Gastrocnemius medialis (tissue), 4 donors: ENCODE measurements at regions not wholly inside any gene's neighbourhood (a gene's known extent, or its start where the extent isn't known, plus 50 kb on each side); places are given as distances from the start of the nearest gene placed in this dataset.

Experiments
- ATAC-seq, 2 donors: fragments of 150-250 bp; one replicate each; pipeline ENCODE4 v1.9.1; 2016
- DNase-seq, 2 donors: peaks; one replicate each; pipeline ENCODE4 v3.0.0-alpha.2; 2019
- H3K27ac ChIP-seq, 4 donors: fragments of 200-600 bp; sonication (generic); 1 replicate in 1 of 4; 2 replicates in 3 of 4; pipeline ENCODE4 v1.5.1; 2016 to 2018; ENCODE audit warnings: mild to moderate bottlenecking in 2 of 4, moderate library complexity in 1 of 4
- H3K27me3 ChIP-seq, 3 donors: fragments of 200-600 bp; sonication (generic) in 2 of 3; 1 replicate in 1 of 3; 2 replicates in 2 of 3; pipeline versions ENCODE4 v1.5.1 to v1.6.0; 2016 to 2019; ENCODE audit warnings: mild to moderate bottlenecking in 1 of 3, moderate library complexity in 1 of 3
- H3K36me3 ChIP-seq, 2 donors: fragments of 200-600 bp; sonication (generic) in 1 of 2; one replicate each; pipeline ENCODE4 v1.5.1; 2017 to 2018
- H3K4me1 ChIP-seq, 2 donors: fragments of 200-600 bp; sonication (generic) in 1 of 2; one replicate each; pipeline ENCODE4 v1.5.1; 2016 to 2017; ENCODE audit warnings: mild to moderate bottlenecking in 2 of 2
- H3K4me3 ChIP-seq, 4 donors: fragments of 200-600 bp; sonication (generic) in 3 of 4; 1 replicate in 1 of 4; 2 replicates in 3 of 4; pipeline ENCODE4 v1.5.1; 2016 to 2019; ENCODE audit warnings: mild to moderate bottlenecking in 2 of 4
- H3K9me3 ChIP-seq, 3 donors: fragments of 200-600 bp; sonication (generic) in 2 of 3; 1 replicate in 1 of 3; 2 replicates in 2 of 3; pipeline ENCODE4 v1.5.1; 2016 to 2019
- POLR2A ChIP-seq, 2 donors: fragments of 450-650 bp; IDR thresholded peaks; one replicate each; pipeline ENCODE4 v1.6.1; 2017; ENCODE audit warnings: antibody characterized with exemption in 2 of 2, mild to moderate bottlenecking in 2 of 2, moderate library complexity in 2 of 2
- in situ Hi-C, 4 donors: fragments of 200-750 bp; cut with MboI; loops; one replicate each; pipeline versions ENCODE4 v1.15.0 to v1.8.0; 2017; ENCODE audit warnings: low sequenced_read_pairs in 4 of 4
- intact Hi-C: fragments of 100-400 bp; cut with DNase I; formaldehyde crosslinking; loops from one replicate; pipeline ENCODE4 v1.15.1; 2023; ENCODE audit warnings: low total_unique reads
- TF ChIP-seq, protein P1 (sequence below), 5 experiments: fragments of 450-650 bp in 3 of 5; fragments of 200-600 bp in 2 of 5; sonication (generic) in 2 of 5; IDR thresholded peaks in 4 of 5; conservative IDR thresholded peaks in 1 of 5; 1 replicate in 4 of 5; 2 replicates in 1 of 5; pipeline ENCODE4 v1.5.1; 2016 to 2019; ENCODE audit warnings: antibody characterized with exemption in 5 of 5, mild to moderate bottlenecking in 3 of 5, moderate library complexity in 3 of 5

DNA sequence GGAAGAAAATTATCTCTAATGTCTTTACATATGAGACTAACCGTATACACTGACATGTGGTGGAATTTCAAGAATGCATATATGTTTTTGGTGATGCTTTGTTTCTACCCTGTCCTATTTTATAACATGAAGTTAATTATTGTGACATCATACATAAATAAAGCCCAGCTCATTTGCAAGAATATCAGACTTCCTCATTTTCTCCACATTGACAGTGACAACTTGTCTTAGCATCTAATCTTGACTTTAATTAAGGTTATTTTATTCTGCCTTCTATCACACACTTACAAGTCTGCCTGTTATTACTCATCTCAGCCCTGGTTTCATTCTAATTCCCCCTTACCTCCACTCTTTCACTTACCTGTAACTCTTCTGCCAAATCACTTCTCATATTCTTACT lies 140.6 kb upstream of the STARD13 start:
- no peak overlapping the region for H3K4me3 ChIP-seq
- H3K36me3 ChIP-seq = no peaks in the 10 kb centered on the region
- H3K4me1 ChIP-seq = no peaks in the 10 kb centered on the region
- in situ Hi-C loops (no loop called here), intact Hi-C loops (no loop called here)
- H3K27ac ChIP-seq = no peak overlapping the region
- ATAC-seq (no peak), DNase-seq (no peak)
- TF ChIP-seq POLR2A (IDR thresholded peaks at IDR 0.05) = no peak
- TF ChIP-seq, protein P1, sequence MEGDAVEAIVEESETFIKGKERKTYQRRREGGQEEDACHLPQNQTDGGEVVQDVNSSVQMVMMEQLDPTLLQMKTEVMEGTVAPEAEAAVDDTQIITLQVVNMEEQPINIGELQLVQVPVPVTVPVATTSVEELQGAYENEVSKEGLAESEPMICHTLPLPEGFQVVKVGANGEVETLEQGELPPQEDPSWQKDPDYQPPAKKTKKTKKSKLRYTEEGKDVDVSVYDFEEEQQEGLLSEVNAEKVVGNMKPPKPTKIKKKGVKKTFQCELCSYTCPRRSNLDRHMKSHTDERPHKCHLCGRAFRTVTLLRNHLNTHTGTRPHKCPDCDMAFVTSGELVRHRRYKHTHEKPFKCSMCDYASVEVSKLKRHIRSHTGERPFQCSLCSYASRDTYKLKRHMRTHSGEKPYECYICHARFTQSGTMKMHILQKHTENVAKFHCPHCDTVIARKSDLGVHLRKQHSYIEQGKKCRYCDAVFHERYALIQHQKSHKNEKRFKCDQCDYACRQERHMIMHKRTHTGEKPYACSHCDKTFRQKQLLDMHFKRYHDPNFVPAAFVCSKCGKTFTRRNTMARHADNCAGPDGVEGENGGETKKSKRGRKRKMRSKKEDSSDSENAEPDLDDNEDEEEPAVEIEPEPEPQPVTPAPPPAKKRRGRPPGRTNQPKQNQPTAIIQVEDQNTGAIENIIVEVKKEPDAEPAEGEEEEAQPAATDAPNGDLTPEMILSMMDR (IDR thresholded peaks at IDR 0.05 in 4 of 5, conservative IDR thresholded peaks at IDR 0.05 in 1 of 5) = no peak
- H3K9me3 ChIP-seq = no peaks in the 10 kb centered on the region
- H3K27me3 ChIP-seq = no peaks in the 10 kb centered on the region

DNA sequence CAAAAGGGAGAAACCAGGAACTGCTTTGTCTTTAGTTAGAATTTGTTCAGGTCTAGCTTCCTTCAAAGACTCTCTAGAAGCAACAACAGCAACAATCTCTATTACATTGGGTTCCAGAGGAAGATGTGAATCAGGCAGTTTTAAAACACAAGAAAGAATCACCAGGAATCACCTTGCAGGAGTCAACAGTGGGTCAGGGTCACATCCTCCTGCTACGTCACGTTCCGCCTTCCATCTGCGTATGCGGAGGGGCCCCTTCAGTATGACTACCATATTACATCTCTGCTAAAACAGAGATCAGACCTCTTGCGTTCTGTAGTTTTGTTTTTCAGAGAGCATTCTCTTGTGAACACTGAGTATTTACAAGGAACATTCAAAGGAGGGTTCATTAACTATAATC lies 147.8 kb upstream of the STARD13 start:
- in situ Hi-C loops = no loop called here
- H3K27ac ChIP-seq = no peak overlapping the region
- no peaks in the 10 kb centered on the region for H3K27me3 ChIP-seq
- no peak overlapping the region for H3K4me3 ChIP-seq
- intact Hi-C loops = no loop called here
- TF ChIP-seq POLR2A (IDR thresholded peaks at IDR 0.05) = no peak
- TF ChIP-seq, protein P1 (IDR thresholded peaks at IDR 0.05 in 4 of 5, conservative IDR thresholded peaks at IDR 0.05 in 1 of 5) = no peak
- ATAC-seq (no peak), DNase-seq (no peak)
- no peaks in the 10 kb centered on the region for H3K4me1 ChIP-seq
- H3K9me3 ChIP-seq = no peaks in the 10 kb centered on the region
- H3K36me3 ChIP-seq = no peaks in the 10 kb centered on the region

DNA sequence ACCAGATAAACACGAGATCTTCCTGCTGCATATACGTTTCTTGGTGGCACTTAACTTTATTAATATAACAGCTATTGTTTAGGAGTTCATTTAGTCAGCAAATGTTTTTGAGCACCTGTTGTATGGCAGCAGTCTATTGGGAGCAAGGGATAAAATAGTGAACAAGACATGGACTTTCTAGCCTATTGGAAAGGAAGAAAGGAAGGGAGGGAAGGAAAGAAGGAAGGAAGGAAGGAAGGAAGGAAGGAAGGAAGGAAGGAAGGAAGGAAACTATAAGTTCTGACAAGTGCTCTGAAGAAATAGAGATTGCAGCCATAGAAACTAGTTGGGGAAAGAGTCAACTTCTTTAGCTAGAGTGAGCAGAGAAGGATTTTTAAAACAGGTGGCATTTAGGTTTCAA lies 149.1 kb upstream of the STARD13 start:
- H3K4me1 ChIP-seq = no peaks in the 10 kb centered on the region
- no peak for TF ChIP-seq POLR2A (IDR thresholded peaks at IDR 0.05)
- TF ChIP-seq, protein P1 (IDR thresholded peaks at IDR 0.05 in 4 of 5, conservative IDR thresholded peaks at IDR 0.05 in 1 of 5) = no peak
- H3K27ac ChIP-seq = no peak overlapping the region
- in situ Hi-C loops (no loop called here), intact Hi-C loops (no loop called here)
- no peaks in the 10 kb centered on the region for H3K9me3 ChIP-seq
- no peak overlapping the region for H3K4me3 ChIP-seq
- no peaks in the 10 kb centered on the region for H3K36me3 ChIP-seq
- no peaks in the 10 kb centered on the region for H3K27me3 ChIP-seq
- ATAC-seq (no peak), DNase-seq (no peak)

GRCh38 chr13:33435207-33435606 lies 149.7 kb upstream of the STARD13 start:
- H3K4me1 ChIP-seq = no peaks in the 10 kb centered on the region
- intact Hi-C loops = no loop called here
- no peak overlapping the region for H3K27ac ChIP-seq
- no peak for TF ChIP-seq POLR2A (IDR thresholded peaks at IDR 0.05)
- TF ChIP-seq, protein P1 (IDR thresholded peaks at IDR 0.05 in 4 of 5, conservative IDR thresholded peaks at IDR 0.05 in 1 of 5) = no peak
- no peak overlapping the region for H3K4me3 ChIP-seq
- no peaks in the 10 kb centered on the region for H3K27me3 ChIP-seq
- no peaks in the 10 kb centered on the region for H3K36me3 ChIP-seq
- in situ Hi-C loops = no loop called here
- no peaks in the 10 kb centered on the region for H3K9me3 ChIP-seq
- ATAC-seq (no peak), DNase-seq (no peak)

GRCh38 chr13:33438918-33439317 lies 153.4 kb upstream of the STARD13 start:
- DNase-seq (no peak), ATAC-seq (no peak)
- Histone ChIP-seq H3K27me3 (no peaks in the 10 kb centered on the region), H3K36me3 (no peaks in the 10 kb centered on the region), H3K4me1 (no peaks in the 10 kb centered on the region), H3K27ac (no peak overlapping the region), H3K9me3 (no peaks in the 10 kb centered on the region), H3K4me3 (no peak overlapping the region)
- intact Hi-C loops = no loop called here
- TF ChIP-seq, protein P1 (IDR thresholded peaks at IDR 0.05 in 4 of 5, conservative IDR thresholded peaks at IDR 0.05 in 1 of 5) = no peak
- no peak for TF ChIP-seq POLR2A (IDR thresholded peaks at IDR 0.05)
- in situ Hi-C loops = no loop called here
